ENCODE measurements at regions not wholly inside any gene's neighbourhood (a gene's known extent, or its start where the extent isn't known, plus 50 kb on each side); places are given as distances from the start of the nearest gene placed in this dataset.
"Not testable (repeated sequence)": the region's sequence is repeated elsewhere in the genome, so short reads cannot be mapped to it uniquely, and the experiment has no call there.

GRCh38 chr20:48231253-48231930, 446.1 kb upstream of the SULF2 start:
- Mint-ChIP-seq H3K9me3 (peaks cover 10% of the 10 kb centered on the region), H3K4me1 (ENCODE audit: low read depth) (peaks cover 3% of the 10 kb centered on the region), H3K27ac (no peak overlapping the region), H3K4me3 (ENCODE audit: low read depth) (no peak overlapping the region), H3K36me3 (ENCODE audit: low read depth) (no peaks in the 10 kb centered on the region), H3K27me3 (ENCODE audit: low read depth) (no peaks in the 10 kb centered on the region)
- intact Hi-C loops (cut with micrococcal nuclease) = no loop called here
- no peak for DNase-seq (ENCODE audit: low spot score)

GRCh38 chr20:48230216-48230615, 444.9 kb upstream of the SULF2 start:
- Mint-ChIP-seq H3K4me3 (ENCODE audit: low read depth) (no peak overlapping the region), H3K4me1 (ENCODE audit: low read depth) (peaks cover 3% of the 10 kb centered on the region), H3K36me3 (ENCODE audit: low read depth) (no peaks in the 10 kb centered on the region), H3K9me3 (peaks cover 10% of the 10 kb centered on the region), H3K27ac (no peak overlapping the region), H3K27me3 (ENCODE audit: low read depth) (no peaks in the 10 kb centered on the region)
- DNase-seq (ENCODE audit: low spot score) = no peak
- intact Hi-C loops (cut with micrococcal nuclease) = no loop called here

GRCh38 chr20:48227381-48227780, 442.1 kb upstream of the SULF2 start:
- Mint-ChIP-seq H3K9me3 (peaks cover 7% of the 10 kb centered on the region), H3K4me1 (ENCODE audit: low read depth) (no peaks in the 10 kb centered on the region), H3K36me3 (ENCODE audit: low read depth) (no peaks in the 10 kb centered on the region), H3K4me3 (ENCODE audit: low read depth) (no peak overlapping the region), H3K27me3 (ENCODE audit: low read depth) (no peaks in the 10 kb centered on the region), H3K27ac (no peak overlapping the region)
- no peak for DNase-seq (ENCODE audit: low spot score)
- intact Hi-C loops (cut with micrococcal nuclease) = no loop called here

DNA sequence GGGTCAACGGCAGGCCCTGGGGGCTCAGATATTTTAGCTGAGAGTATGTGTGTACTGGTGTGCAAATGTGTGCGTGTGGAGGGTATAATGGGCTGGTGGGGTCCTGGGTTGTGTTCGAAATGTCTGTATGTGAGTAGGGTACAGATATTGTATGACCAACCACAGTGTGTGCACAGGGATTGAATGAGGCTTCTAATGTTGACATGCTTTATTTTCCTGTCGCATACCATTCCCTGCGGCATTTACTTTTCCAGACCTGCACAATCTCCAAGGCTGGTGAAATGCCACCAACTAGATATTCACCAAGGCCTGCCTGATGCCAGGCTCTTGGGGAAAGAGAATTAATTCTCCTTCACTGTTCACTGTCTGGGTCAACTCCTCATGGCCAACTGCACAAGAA, 441.4 kb upstream of the SULF2 start:
- H3K36me3 Mint-ChIP-seq (ENCODE audit: low read depth) = no peaks in the 10 kb centered on the region
- no peak for DNase-seq (ENCODE audit: low spot score)
- no peaks in the 10 kb centered on the region for H3K27me3 Mint-ChIP-seq (ENCODE audit: low read depth)
- H3K9me3 Mint-ChIP-seq = peaks cover 4% of the 10 kb centered on the region
- intact Hi-C loops (cut with micrococcal nuclease) = no loop called here
- H3K27ac Mint-ChIP-seq = no peak overlapping the region
- no peaks in the 10 kb centered on the region for H3K4me1 Mint-ChIP-seq (ENCODE audit: low read depth)
- H3K4me3 Mint-ChIP-seq (ENCODE audit: low read depth) = no peak overlapping the region

- H3K36me3 Mint-ChIP-seq (ENCODE audit: low read depth) = no peaks in the 10 kb centered on the region
- no peak for DNase-seq (ENCODE audit: low spot score)
- no peak overlapping the region for H3K4me3 Mint-ChIP-seq (ENCODE audit: low read depth)
- H3K27ac Mint-ChIP-seq = no peak overlapping the region
- no peaks in the 10 kb centered on the region for H3K4me1 Mint-ChIP-seq (ENCODE audit: low read depth)
- no peaks in the 10 kb centered on the region for H3K27me3 Mint-ChIP-seq (ENCODE audit: low read depth)
- H3K9me3 Mint-ChIP-seq = no peaks in the 10 kb centered on the region
- intact Hi-C loops (cut with micrococcal nuclease) = no loop called here
Observed at GRCh38 chr20:48224533-48225050, 439.3 kb upstream of the SULF2 start.

- intact Hi-C loops (cut with micrococcal nuclease) = no loop called here
- no peak for DNase-seq (ENCODE audit: low spot score)
- no peaks in the 10 kb centered on the region for H3K9me3 Mint-ChIP-seq
- H3K36me3 Mint-ChIP-seq (ENCODE audit: low read depth) = no peaks in the 10 kb centered on the region
- H3K4me3 Mint-ChIP-seq (ENCODE audit: low read depth) = no peak overlapping the region
- H3K27ac Mint-ChIP-seq = no peak overlapping the region
- H3K4me1 Mint-ChIP-seq (ENCODE audit: low read depth) = no peaks in the 10 kb centered on the region
- H3K27me3 Mint-ChIP-seq (ENCODE audit: low read depth) = no peaks in the 10 kb centered on the region
Observed at GRCh38 chr20:48223715-48224114, 438.4 kb upstream of the SULF2 start.

DNA sequence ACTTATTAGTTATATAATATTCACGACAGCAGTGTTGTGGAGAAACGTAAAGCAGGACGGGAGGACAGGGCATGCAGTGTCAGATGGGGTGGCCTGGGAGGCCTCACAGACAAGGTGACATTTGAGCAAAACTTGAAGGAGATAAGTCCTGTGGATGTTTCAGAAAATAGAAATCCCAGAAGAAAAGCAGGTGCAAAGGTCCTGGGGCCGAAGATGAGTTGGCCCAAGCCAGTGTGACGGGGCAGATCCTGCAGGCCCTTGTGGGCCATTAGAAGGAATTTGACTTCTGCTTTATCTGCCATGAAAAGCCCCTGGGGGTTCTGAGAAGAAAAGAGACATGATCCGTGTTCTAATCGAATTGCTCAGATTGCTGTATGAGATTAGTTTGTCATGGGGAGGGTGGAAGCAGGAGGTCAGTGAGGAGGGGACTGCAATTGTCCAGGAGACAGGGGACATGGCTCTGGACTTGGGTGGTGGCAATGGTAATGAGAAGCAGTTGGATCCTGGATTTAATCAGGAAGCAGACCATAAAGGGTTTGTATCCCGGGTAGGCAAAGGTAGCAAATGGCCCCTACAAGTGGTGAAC, 437.4 kb upstream of the SULF2 start:
- H3K9me3 Mint-ChIP-seq = no peaks in the 10 kb centered on the region
- DNase-seq (ENCODE audit: low spot score) = no peak
- intact Hi-C loops (cut with micrococcal nuclease) = no loop called here
- no peaks in the 10 kb centered on the region for H3K27me3 Mint-ChIP-seq (ENCODE audit: low read depth)
- no peak overlapping the region for H3K27ac Mint-ChIP-seq
- no peaks in the 10 kb centered on the region for H3K4me1 Mint-ChIP-seq (ENCODE audit: low read depth)
- H3K36me3 Mint-ChIP-seq (ENCODE audit: low read depth) = no peaks in the 10 kb centered on the region
- H3K4me3 Mint-ChIP-seq (ENCODE audit: low read depth) = no peak overlapping the region

- no peak overlapping the region for H3K4me3 Mint-ChIP-seq (ENCODE audit: low read depth)
- no peaks in the 10 kb centered on the region for H3K9me3 Mint-ChIP-seq
- H3K27me3 Mint-ChIP-seq (ENCODE audit: low read depth) = no peaks in the 10 kb centered on the region
- intact Hi-C loops (cut with micrococcal nuclease) = no loop called here
- H3K36me3 Mint-ChIP-seq (ENCODE audit: low read depth) = no peaks in the 10 kb centered on the region
- no peak for DNase-seq (ENCODE audit: low spot score)
- H3K27ac Mint-ChIP-seq = no peak overlapping the region
- H3K4me1 Mint-ChIP-seq (ENCODE audit: low read depth) = no peaks in the 10 kb centered on the region
Observed at GRCh38 chr20:48220033-48220633, 434.9 kb upstream of the SULF2 start.

DNA sequence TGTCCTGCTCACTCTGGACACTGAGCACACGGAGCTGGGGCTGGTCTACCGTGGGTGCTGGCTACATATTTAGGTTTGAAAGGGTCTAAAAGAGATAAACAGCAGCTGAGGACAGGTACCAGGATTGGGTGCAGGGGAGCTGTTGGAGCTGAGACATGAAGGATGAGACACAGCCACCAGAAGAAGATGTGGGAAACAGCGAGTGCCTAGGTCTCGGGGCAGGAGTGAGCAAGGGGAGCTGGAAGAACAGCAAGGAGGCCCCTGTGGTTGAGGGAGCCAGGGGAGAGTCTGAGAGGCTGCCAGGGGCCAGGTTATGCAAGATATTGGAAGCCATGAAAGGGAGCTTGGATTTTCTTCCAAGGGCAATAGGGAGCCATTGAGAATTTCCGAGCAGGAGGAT, 434.0 kb upstream of the SULF2 start:
- DNase-seq (ENCODE audit: low spot score) = no peak
- Mint-ChIP-seq H3K4me1 (ENCODE audit: low read depth) (no peaks in the 10 kb centered on the region), H3K4me3 (ENCODE audit: low read depth) (no peak overlapping the region), H3K27ac (no peak overlapping the region), H3K27me3 (ENCODE audit: low read depth) (no peaks in the 10 kb centered on the region), H3K36me3 (ENCODE audit: low read depth) (no peaks in the 10 kb centered on the region), H3K9me3 (no peaks in the 10 kb centered on the region)
- intact Hi-C loops (cut with micrococcal nuclease) = no loop called here

GRCh38 chr20:48217190-48217589, 431.9 kb upstream of the SULF2 start:
- Mint-ChIP-seq H3K27ac (no peak overlapping the region), H3K4me1 (ENCODE audit: low read depth) (no peaks in the 10 kb centered on the region), H3K9me3 (no peaks in the 10 kb centered on the region), H3K4me3 (ENCODE audit: low read depth) (no peak overlapping the region), H3K36me3 (ENCODE audit: low read depth) (no peaks in the 10 kb centered on the region), H3K27me3 (ENCODE audit: low read depth) (no peaks in the 10 kb centered on the region)
- intact Hi-C loops (cut with micrococcal nuclease) = no loop called here
- no peak for DNase-seq (ENCODE audit: low spot score)

DNA sequence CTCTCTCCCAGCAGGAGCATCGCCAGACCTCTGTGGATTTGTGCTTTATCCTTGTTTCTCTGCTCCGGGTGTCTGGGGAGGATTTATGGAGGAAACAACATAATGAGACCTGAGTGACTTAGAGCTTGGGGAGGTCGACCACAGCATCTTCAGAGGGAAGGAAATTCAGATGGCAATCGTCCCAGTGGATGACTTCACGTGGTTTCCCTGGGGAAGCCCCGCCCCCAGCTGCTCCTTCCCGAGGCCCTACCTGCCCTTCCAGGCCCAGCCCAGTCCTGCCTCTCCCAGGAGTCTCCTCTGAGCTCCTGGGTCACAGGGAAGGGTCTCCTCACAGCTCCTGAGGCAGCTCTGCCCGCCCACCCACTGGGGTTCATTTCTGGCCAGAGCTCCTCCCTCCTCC, 430.3 kb upstream of the SULF2 start:
- no peak overlapping the region for H3K27ac Mint-ChIP-seq
- H3K36me3 Mint-ChIP-seq (ENCODE audit: low read depth) = no peaks in the 10 kb centered on the region
- H3K27me3 Mint-ChIP-seq (ENCODE audit: low read depth) = no peaks in the 10 kb centered on the region
- H3K4me1 Mint-ChIP-seq (ENCODE audit: low read depth) = no peaks in the 10 kb centered on the region
- no peak overlapping the region for H3K4me3 Mint-ChIP-seq (ENCODE audit: low read depth)
- intact Hi-C loops (cut with micrococcal nuclease) = no loop called here
- no peaks in the 10 kb centered on the region for H3K9me3 Mint-ChIP-seq
- DNase-seq (ENCODE audit: low spot score) = no peak

DNA sequence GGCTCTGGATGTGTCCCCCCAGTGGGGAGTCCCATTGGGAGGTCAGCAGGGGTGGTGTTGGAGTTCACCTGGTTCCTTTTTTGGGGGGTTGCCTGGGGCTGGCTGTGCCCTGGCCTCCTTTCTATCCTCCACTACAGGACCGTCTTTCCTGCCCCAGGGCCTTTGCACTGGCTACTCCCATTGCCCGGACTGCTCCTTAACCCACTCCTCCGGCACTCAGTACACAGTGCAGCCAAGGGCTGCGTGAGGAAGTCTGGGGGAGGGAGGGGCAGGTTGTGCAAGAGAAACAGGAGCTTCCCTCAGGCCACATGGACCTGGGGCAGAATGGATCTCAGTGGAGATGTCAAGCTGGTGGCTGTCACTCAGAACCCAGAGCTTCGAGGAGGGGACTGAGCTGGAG, 429.3 kb upstream of the SULF2 start:
- Mint-ChIP-seq H3K36me3 (ENCODE audit: low read depth) (no peaks in the 10 kb centered on the region), H3K4me1 (ENCODE audit: low read depth) (no peaks in the 10 kb centered on the region), H3K9me3 (no peaks in the 10 kb centered on the region), H3K27ac (no peak overlapping the region), H3K4me3 (ENCODE audit: low read depth) (no peak overlapping the region), H3K27me3 (ENCODE audit: low read depth) (no peaks in the 10 kb centered on the region)
- no peak for DNase-seq (ENCODE audit: low spot score)
- intact Hi-C loops (cut with micrococcal nuclease) = no loop called here

DNA sequence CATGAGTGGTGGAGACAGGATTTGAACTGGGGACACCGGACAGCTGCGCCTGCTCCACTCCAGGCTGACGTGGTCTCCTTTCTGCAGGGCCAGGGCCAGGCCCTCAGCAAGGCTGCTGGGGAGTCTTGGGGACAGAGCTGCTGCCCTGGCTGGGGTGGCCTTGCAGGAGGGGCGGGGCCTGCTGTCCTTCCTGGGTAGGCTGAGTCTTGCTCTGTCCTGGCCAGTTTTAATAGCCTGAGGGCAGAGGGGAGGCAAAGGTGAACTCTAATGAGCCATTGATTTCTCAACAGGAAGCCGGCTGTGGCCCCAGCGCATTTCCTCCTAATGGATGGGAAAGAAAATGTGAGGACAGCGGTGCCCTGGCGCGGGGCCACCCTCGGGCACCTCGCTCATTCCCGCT, 428.4 kb upstream of the SULF2 start:
- H3K36me3 Mint-ChIP-seq (ENCODE audit: low read depth); intact Hi-C loops (cut with micrococcal nuclease); H3K9me3 Mint-ChIP-seq; H3K27me3 Mint-ChIP-seq (ENCODE audit: low read depth); DNase-seq (ENCODE audit: low spot score); H3K4me3 Mint-ChIP-seq (ENCODE audit: low read depth); H3K27ac Mint-ChIP-seq; H3K4me1 Mint-ChIP-seq (ENCODE audit: low read depth): not testable (repeated sequence)
